ENCODE measurements at regions not wholly inside any gene's neighbourhood (a gene's known extent, or its start where the extent isn't known, plus 50 kb on each side); places are given as distances from the start of the nearest gene placed in this dataset.

DNA sequence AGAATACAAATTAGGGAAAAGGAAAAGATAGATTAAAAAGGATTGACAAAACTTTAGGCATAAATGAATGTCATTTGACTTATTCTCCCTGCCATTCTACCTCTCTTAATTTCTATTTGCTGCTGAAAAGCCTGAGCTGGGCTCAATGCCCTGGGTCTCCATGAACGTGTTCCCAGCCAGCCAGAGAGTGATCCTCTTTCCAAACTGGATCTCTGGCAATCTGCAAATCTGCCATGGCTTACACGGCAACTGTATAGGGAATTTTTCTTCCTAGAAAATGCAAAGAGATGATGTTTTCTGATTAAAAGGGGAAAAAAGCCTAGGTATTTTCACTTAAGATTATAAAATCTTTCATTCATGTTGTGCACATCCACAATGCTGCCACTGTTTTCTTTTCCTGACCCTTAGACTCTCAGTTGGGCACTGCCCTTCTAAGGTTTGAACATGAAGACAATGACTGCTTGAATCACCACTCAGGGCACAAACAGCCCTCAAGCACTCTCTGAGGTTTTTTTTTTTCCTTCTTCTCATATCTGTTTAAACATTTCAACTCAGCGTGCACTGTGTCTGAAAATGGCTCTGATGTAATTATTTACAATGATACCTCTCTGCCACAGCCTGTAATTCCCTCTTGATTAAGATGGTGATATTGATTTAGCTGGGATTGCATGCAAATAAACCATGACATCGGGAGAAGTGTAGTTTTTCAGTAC is 60.3 kb downstream of the DACT1 start:
- DNase-seq: no peak

GRCh38 chr14:58699681-58700205 is 62.0 kb downstream of the DACT1 start:
- DNase-seq: no peak

- DNase-seq: no peak
Measured at GRCh38 chr14:58701156-58701555, 63.4 kb downstream of the DACT1 start.

DNA sequence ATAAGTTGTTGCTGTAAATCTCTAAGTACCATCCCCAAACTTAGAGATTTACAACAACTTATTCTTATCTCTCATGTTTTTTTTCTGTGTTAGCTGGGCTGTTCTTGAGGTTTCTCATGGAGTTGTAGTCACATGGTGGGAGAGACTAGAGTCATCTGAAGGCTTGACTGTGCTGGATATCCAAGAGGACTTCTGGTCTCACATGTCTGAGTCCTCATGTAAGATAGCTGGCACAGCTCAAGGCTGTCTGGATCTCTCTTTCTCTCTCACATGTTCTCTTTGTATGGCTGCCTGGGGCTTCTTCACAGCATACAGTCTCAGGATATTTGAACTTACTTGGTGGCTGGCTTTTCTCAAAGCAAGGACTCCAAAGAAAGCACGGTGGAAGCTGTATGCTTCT is 63.8 kb downstream of the DACT1 start:
- no peak for DNase-seq

- DNase-seq: no peak
Measured at GRCh38 chr14:58702441-58703160, 64.8 kb downstream of the DACT1 start.

DNA sequence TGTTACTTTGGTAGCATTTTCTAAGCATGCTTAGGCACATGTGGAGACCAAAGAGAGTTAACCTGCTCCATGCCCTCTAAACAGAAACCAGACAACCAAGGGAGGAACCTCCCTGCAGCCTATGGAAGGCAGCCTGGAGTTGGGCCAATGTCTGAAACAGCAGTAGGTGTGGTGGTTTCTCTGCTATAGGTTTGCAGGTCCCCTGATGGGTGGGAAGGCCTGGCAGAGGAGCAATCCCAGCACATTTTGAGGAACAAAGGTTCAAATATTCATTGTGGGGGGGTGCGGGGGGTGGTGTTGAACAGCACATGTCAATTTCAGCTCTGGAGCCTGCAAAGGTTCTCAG is 65.4 kb downstream of the DACT1 start:
- no peak for DNase-seq

DNA sequence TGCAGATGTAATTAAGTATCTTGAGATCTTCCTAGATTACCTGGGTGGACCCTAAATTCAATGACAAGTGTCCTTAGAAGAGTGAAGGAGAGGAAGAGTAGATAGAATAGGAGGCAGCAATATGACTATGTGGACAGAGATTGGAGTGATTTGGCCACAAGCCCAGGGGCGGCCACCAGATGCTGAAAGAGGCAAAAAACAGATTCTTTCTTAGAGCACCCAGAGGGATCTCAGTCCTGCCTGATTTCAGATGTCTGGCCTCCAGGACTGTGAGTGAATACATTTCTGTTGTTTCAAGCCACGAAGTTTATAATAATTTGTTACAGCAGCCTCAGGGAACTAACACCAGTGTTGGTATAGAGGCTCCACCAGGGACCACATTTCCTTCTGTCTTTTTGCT is 67.3 kb downstream of the DACT1 start:
- DNase-seq: no peak

DNA sequence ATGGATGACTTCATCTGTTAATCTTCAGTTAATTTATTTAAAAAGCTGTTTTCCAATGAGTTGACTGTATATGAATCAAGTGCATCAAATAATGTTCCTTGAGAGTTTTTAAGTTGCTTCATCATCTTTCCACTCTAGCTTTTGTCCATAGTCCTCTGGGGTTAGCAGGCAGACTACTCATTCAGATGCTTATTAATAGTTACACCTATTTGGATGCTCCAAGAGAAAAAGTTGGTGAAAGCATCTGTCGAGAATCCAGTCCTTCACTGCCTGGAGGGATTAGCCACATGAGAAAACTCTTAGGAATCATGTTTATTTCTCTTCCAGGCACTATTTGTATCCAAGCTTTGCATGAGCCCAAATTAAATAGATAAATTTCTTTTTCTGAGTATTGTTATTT is 70.2 kb downstream of the DACT1 start:
- DNase-seq: no peak

DNA sequence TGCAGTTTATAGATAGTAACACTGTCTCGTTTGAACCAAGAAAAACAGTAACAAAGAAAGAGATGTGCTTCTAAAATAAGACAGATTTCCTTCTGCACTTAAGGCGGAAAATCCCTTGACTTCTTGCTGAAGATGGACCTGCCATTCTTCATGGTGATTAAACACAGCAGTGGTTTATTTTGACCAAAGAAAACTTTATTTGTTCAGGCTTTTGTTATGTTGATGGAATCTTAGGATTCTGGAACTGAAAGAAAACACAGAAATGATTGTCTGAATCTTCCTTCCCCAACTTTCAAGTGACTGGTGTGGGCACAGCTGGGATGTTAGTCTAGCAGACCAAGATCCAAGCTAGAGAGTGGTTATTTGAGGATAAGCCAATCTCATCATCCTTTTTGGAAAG is 72.2 kb downstream of the DACT1 start:
- DNase-seq: no peak

DNA sequence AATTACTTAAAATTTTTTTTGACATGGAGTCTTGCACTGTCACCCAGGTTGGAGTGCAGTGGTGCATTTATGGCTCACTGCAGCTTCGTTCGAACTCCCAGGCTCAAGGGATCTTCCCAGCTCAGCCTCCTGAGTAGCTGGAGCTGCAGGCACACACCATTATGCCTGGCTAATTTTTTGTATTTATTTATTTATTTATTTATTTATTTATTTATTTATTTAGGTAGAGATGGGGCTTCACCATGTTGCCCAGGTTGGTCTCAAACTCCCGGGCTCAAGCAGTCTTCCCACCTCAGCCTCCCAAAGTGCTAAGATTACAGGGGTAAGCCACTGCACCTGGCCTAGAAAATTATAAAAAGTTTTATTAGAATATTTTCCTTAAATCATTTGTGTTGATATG is 73.6 kb downstream of the DACT1 start:
- no peak for DNase-seq

- DNase-seq: no peak
Measured at GRCh38 chr14:58712357-58712756, 74.6 kb downstream of the DACT1 start.

DNA sequence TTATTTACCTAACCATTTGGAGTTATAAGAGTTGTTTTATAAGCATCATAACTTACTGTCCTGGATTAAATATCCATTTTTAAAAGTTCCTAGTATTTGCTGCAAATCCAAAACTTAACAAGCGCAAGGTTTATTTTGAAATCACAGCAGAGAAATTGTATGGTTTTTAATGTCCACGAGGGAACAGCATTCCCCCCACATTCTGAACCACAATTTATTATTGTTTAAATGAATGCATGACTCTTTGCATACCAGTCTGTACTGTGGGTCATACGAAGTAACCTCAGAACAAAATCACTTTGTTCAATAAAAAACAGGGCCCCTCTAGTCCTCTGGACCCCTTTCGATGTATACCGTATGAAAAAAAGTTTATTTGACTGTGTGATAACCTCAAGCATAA is 75.9 kb downstream of the DACT1 start:
- no peak for DNase-seq

DNA sequence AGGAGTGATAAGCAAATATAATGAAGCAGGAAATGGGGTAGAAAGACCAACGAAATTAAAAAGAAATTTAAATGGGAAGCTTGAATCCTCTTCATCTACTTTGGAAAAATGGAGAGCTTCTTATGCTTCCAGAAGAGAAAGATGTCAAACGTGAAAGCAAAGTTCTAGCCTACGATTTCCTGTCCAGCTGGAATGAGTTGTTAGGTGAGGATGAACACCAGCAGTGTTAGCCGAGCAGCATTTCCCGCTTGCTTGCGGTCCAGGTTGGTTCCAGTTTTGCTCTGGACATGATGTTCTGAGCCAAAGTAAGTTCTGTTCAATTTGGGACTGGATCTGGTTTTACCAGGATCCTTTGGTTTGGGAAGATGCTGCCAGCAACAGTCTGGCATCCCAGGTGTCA is 78.9 kb downstream of the DACT1 start:
- DNase-seq: no peak

GRCh38 chr14:58717211-58717610 is 79.4 kb downstream of the DACT1 start:
- DNase-seq: no peak

- no peak for DNase-seq
Measured at GRCh38 chr14:58717813-58718212, 80.1 kb downstream of the DACT1 start.

- DNase-seq: no peak
Measured at GRCh38 chr14:58718226-58719205, 80.8 kb downstream of the DACT1 start.

GRCh38 chr14:58721723-58722122 is 84.0 kb downstream of the DACT1 start:
- no peak for DNase-seq

- DNase-seq: no peak
Measured at GRCh38 chr14:58722441-58722840, 84.7 kb downstream of the DACT1 start.

DNA sequence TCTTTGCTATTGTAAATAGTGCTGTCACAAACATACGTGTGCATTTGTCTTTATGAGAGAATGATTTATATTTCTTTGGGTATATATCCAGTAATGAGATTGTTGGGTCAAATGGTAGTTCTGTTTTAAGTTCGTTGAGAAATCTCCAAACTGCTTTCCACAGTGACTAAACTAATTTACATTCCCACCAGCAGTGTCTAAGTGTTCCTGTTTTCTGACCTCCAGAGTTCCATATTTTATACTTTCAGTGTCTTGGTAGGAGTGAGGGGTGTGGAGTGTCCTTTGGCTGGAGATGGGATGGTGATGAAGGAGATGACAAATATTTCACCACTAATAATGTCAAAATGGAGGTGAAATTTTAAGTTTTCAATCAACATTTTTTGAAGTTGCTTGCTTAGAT is 86.4 kb downstream of the DACT1 start:
- no peak for DNase-seq

DNA sequence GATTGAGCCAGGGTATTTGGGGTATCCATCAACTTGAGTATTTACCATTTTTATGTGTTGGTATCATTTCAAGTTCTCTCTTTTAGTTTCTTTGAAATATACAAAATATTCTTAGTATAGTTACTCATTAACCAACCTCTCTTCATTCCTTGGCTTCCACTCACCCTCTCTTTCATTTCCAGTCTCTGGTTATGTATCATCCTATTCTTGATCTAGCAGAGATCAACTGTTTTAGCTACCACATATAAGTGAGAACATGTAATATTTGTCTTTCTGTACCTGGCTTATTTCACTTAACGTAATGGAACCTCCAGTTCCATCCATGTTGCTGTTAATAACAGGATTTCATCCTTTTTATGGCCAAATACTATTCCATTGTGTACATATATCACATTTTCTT is 86.9 kb downstream of the DACT1 start:
- no peak for DNase-seq

DNA sequence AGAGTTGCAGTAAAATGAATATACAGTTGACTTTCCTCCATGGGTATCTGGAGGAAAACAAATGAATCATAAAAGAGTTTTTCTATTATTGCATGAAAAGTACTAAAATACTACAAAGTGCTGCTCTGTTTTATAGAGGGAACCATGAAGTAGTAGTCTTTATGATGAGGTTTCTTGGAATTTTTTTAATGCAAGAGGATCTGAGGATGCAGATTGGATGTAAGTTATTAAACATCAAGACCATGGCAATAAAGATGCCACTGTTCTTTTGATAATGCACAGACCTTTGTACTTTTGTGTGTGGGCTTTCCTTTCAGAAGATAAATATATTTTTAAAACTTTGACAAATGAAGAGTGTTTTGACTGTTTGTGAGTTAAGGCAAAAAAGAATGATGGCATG is 87.5 kb downstream of the DACT1 start:
- DNase-seq: no peak

DNA sequence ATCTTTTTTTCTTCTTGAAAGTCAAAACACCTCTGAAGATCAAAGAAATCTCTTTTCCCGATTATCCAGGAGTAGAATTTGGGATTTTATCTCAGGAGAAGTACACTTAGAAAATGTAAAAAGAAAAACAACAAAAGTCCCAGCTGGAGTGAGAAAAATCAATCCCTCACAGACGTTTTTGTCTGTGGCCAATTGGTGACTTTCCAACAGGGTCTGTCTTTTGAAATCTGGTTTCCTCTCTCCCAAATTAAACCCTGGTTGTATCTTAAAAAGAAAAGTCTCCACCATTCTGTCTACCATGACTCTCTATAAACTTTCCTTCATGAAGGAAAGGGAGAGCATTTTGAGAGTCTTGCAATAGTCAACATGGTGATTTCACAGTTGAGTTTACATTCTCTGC is 88.1 kb downstream of the DACT1 start:
- no peak for DNase-seq

GRCh38 chr14:58730792-58731464 is 93.2 kb downstream of the DACT1 start:
- no peak for DNase-seq
